Stomach (tissue), 8 donors: ENCODE measurements at regions not wholly inside any gene's neighbourhood (a gene's known extent, or its start where the extent isn't known, plus 50 kb on each side); places are given as distances from the start of the nearest gene placed in this dataset.

Experiments
- DNase-seq, 2 donors: peaks; one replicate each; pipeline versions ENCODE4 v3.0.0 to v3.0.0-alpha.2; 2013 to 2019
- H3K27ac ChIP-seq, 5 donors: fragments of 200-600 bp in 4 of 5; sonication (generic) in 4 of 5; one replicate each; pipeline ENCODE4 v1.5.1; 2013 to 2019; ENCODE audit warnings: mild to moderate bottlenecking in 1 of 5, moderate library complexity in 1 of 5
- H3K27me3 ChIP-seq, 3 donors: fragments of 200-600 bp; sonication (generic); one replicate each; pipeline ENCODE4 v1.5.1; 2017 to 2019; ENCODE audit warnings: mixed run types in 1 of 3
- H3K36me3 ChIP-seq, 4 donors: fragments of 200-600 bp; sonication (generic); 1 replicate in 3 of 4; 2 replicates in 1 of 4; pipeline ENCODE4 v1.5.1; 2016 to 2019
- H3K4me1 ChIP-seq, 4 donors: fragments of 200-600 bp; sonication (generic); one replicate each; pipeline ENCODE4 v1.5.1; 2016 to 2019
- H3K4me3 ChIP-seq, 4 donors: fragments of 200-600 bp; sonication (generic) in 3 of 4; one replicate each; pipeline ENCODE4 v1.5.1; 2016 to 2019; ENCODE audit warnings: mild to moderate bottlenecking in 1 of 4
- H3K9me3 ChIP-seq, 4 donors: fragments of 200-600 bp; sonication (generic); one replicate each; pipeline ENCODE4 v1.5.1; 2016 to 2019
- CTCF ChIP-seq, 7 experiments: fragments of 450-650 bp in 4 of 7; fragments of 200-600 bp in 3 of 7; sonication (generic) in 3 of 7; IDR thresholded peaks; one replicate each; pipeline ENCODE4 v1.5.1; 2016 to 2019; ENCODE audit warnings: antibody characterized with exemption in 7 of 7, control low read depth in 2 of 7, mild to moderate bottlenecking in 1 of 7
- EP300 ChIP-seq: sonication (generic); formaldehyde crosslinking; IDR thresholded peaks from one replicate; pipeline ENCODE4 v1.6.1; 2017; ENCODE audit warnings: antibody characterized with exemption
- POLR2A ChIP-seq, 4 donors: fragments of 450-650 bp; IDR thresholded peaks; one replicate each; pipeline ENCODE4 v1.6.1; 2016; ENCODE audit warnings: antibody characterized with exemption in 4 of 4, control low read depth in 2 of 4, mild to moderate bottlenecking in 1 of 4, moderate library complexity in 1 of 4
- POLR2AphosphoS5 ChIP-seq, 3 donors: sonication (generic); formaldehyde crosslinking; IDR thresholded peaks; one replicate each; pipeline ENCODE4 v1.6.1; 2016; ENCODE audit warnings: antibody characterized with exemption in 3 of 3
- WGBS, 5 donors: extraction: QIAGEN DNeasy Blood & Tissue Kit in 3 of 5; methylation state at CpG; one replicate each; pipeline versions ENCODE4 v1.1.5 to v1.1.7; 2013 to 2018; 5-methylcytosine and 5-hydroxymethylcytosine counted together
- intact Hi-C: fragments of 100-400 bp; cut with DNase I; formaldehyde crosslinking; loops from one replicate; pipeline ENCODE4 v1.15.1; 2023; ENCODE audit warnings: low total_unique reads
- donor health status: healthy with polysubstance abuse.
- donor health status: Bipolar disorder and iron deficiency.
- donor health status: healthy.

- TF ChIP-seq POLR2A (IDR thresholded peaks at IDR 0.05) (no peak), CTCF (IDR thresholded peaks at IDR 0.05) (no peak), EP300 (no peak), POLR2AphosphoS5 (IDR thresholded peaks at IDR 0.05) (no peak)
- DNase-seq, result no peak
These were observed 91.7 kb upstream of the SHISAL1 start for GRCh38 chr22:44404341-44405020.

GRCh38 chr22:44403602-44404329 lies 91.0 kb upstream of the SHISAL1 start:
- no peak for DNase-seq
- intact Hi-C loops, result no loop called here
- TF ChIP-seq POLR2AphosphoS5 (IDR thresholded peaks at IDR 0.05) (no peak), POLR2A (IDR thresholded peaks at IDR 0.05) (no peak), EP300 (no peak), CTCF (IDR thresholded peaks at IDR 0.05) (no peak)
- no peak overlapping the region for H3K27ac ChIP-seq
- H3K36me3 ChIP-seq, result no peaks in the 10 kb centered on the region
- H3K4me1 ChIP-seq, result peaks cover 0 to 10% (median 6%) of the 10 kb centered on the region in 4 donors
- no peaks in the 10 kb centered on the region for H3K9me3 ChIP-seq
- peaks cover 0 to 5% (median 0%) of the 10 kb centered on the region in 3 donors for H3K27me3 ChIP-seq
- 78 to 88% (median 81%) methylated on average over 9 to 10 of the region's 10 CpGs for WGBS, 5 donors
- no peak overlapping the region for H3K4me3 ChIP-seq

More at GRCh38 chr22:44404341-44405020, 91.7 kb upstream of the SHISAL1 start:
- no peaks in the 10 kb centered on the region for H3K9me3 ChIP-seq
- no peaks in the 10 kb centered on the region for H3K36me3 ChIP-seq
- peaks cover 0 to 14% (median 7%) of the 10 kb centered on the region in 4 donors for H3K4me1 ChIP-seq
- WGBS, 5 donors, result 85 to 93% (median 90%) methylated on average over 14 to 16 of the region's 16 CpGs
- no peaks in the 10 kb centered on the region for H3K27me3 ChIP-seq
- no peak overlapping the region for H3K27ac ChIP-seq
- no peak overlapping the region for H3K4me3 ChIP-seq
- intact Hi-C loops, result no loop called here

- H3K27ac ChIP-seq, result no peak overlapping the region
- no peaks in the 10 kb centered on the region for H3K36me3 ChIP-seq
- intact Hi-C loops, result no loop called here
- peaks cover 0 to 6% (median 4%) of the 10 kb centered on the region in 4 donors for H3K4me1 ChIP-seq
- TF ChIP-seq POLR2AphosphoS5 (IDR thresholded peaks at IDR 0.05) (no peak), CTCF (IDR thresholded peaks at IDR 0.05) (no peak)
- 77 to 94% (median 91%) methylated on average over 5 of the region's 5 CpGs for WGBS, 5 donors
- peaks cover 0 to 7% (median 0%) of the 10 kb centered on the region in 3 donors for H3K27me3 ChIP-seq
- no peak for DNase-seq
- no peaks in the 10 kb centered on the region for H3K9me3 ChIP-seq
- H3K4me3 ChIP-seq, result no peak overlapping the region
These were observed 90.4 kb upstream of the SHISAL1 start for GRCh38 chr22:44403166-44403565.

- 91 to 95% (median 93%) methylated on average over 10 of the region's 10 CpGs for WGBS, 5 donors
- TF ChIP-seq CTCF (IDR thresholded peaks at IDR 0.05) (no peak), EP300 (no peak), POLR2AphosphoS5 (IDR thresholded peaks at IDR 0.05) (no peak), POLR2A (IDR thresholded peaks at IDR 0.05) (no peak)
- H3K27ac ChIP-seq, result no peak overlapping the region
- H3K9me3 ChIP-seq, result no peaks in the 10 kb centered on the region
- H3K4me1 ChIP-seq, result peaks cover 0 to under 1% (median 0%) of the 10 kb centered on the region in 4 donors
- H3K36me3 ChIP-seq, result no peaks in the 10 kb centered on the region
- peak in 1 of 2 donors; percentile 0 for DNase-seq
- peaks cover 0 to 7% (median 0%) of the 10 kb centered on the region in 3 donors for H3K27me3 ChIP-seq
- H3K4me3 ChIP-seq, result no peak overlapping the region
- intact Hi-C loops, result no loop called here
These were observed 89.7 kb upstream of the SHISAL1 start for GRCh38 chr22:44402196-44403111.
